ENCODE measurements at regions not wholly inside any gene's neighbourhood (a gene's known extent, or its start where the extent isn't known, plus 50 kb on each side); places are given as distances from the start of the nearest gene placed in this dataset.
"Not testable (repeated sequence)": the region's sequence is repeated elsewhere in the genome, so short reads cannot be mapped to it uniquely, and the experiment has no call there.

- BruUV-seq (replicated peaks) = no TSS peak
- Histone ChIP-seq H3K9me3 (ENCODE audit: low read length) (no peaks in the 10 kb centered on the region), H3K4me2 (ENCODE audit: low read length) (no peak overlapping the region), H3K9me2 (replicated peaks; ENCODE audit: low read length) (no peaks in the 10 kb centered on the region), H3K36me3 (ENCODE audit: low read depth, low read length) (no peaks in the 10 kb centered on the region), H3K27me3 (ENCODE audit: low read length) (no peaks in the 10 kb centered on the region), H3F3A (ENCODE audit: low read length, unreplicated experiment) (no peaks in the 10 kb centered on the region), H4K20me1 (ENCODE audit: low read length) (no peaks in the 10 kb centered on the region), H3K4me1 (ENCODE audit: insufficient read depth, low read length) (peaks cover 15% of the 10 kb centered on the region), H3K9ac (ENCODE audit: low read length) (no peak overlapping the region), H3K79me2 (ENCODE audit: low read length) (no peaks in the 10 kb centered on the region), H3K27ac (ENCODE audit: low read length) (no peak overlapping the region), H3K4me3 (ENCODE audit: low read length) (no peak overlapping the region), H2AFZ (ENCODE audit: low read length) (no peak overlapping the region)
- ChIA-PET CTCF (no interaction called here), POLR2A (ENCODE audit: unreplicated experiment) (no interaction called here)
- intact Hi-C loops (cut with micrococcal nuclease) = no loop called here
- ATAC-seq (no peak), DNase-seq (no peak)
- TF ChIP-seq EZH2 (IDR thresholded peaks at IDR 0.05; ENCODE audit: low read length, unreplicated experiment) (no peak), CTCF (conservative IDR thresholded peaks at IDR 0.05; ENCODE audit: low read depth, low read length) (no peak), EZH2phosphoT487 (IDR thresholded peaks at IDR 0.05; ENCODE audit: borderline replicate concordance, low read length) (no peak)
Measured at GRCh38 chr13:44833139-44833538, 156.1 kb downstream of the NUFIP1 start.

- Histone ChIP-seq H2AFZ (ENCODE audit: low read length) (no peak overlapping the region), H3K36me3 (ENCODE audit: low read depth, low read length) (no peaks in the 10 kb centered on the region), H3F3A (ENCODE audit: low read length, unreplicated experiment) (no peaks in the 10 kb centered on the region), H3K4me2 (ENCODE audit: low read length) (no peak overlapping the region), H3K4me3 (ENCODE audit: low read length) (no peak overlapping the region), H3K4me1 (ENCODE audit: insufficient read depth, low read length) (no peaks in the 10 kb centered on the region), H3K27me3 (ENCODE audit: low read length) (no peaks in the 10 kb centered on the region), H3K9me2 (replicated peaks; ENCODE audit: low read length) (no peaks in the 10 kb centered on the region), H3K79me2 (ENCODE audit: low read length) (no peaks in the 10 kb centered on the region), H3K9me3 (ENCODE audit: low read length) (no peaks in the 10 kb centered on the region), H3K27ac (ENCODE audit: low read length) (no peak overlapping the region), H4K20me1 (ENCODE audit: low read length) (no peaks in the 10 kb centered on the region), H3K9ac (ENCODE audit: low read length) (no peak overlapping the region)
- BruUV-seq (replicated peaks) = no TSS peak
- intact Hi-C loops (cut with micrococcal nuclease) = no loop called here
- ATAC-seq (no peak), DNase-seq (no peak)
- TF ChIP-seq CTCF (conservative IDR thresholded peaks at IDR 0.05; ENCODE audit: low read depth, low read length) (no peak), EZH2 (IDR thresholded peaks at IDR 0.05; ENCODE audit: low read length, unreplicated experiment) (no peak), EZH2phosphoT487 (IDR thresholded peaks at IDR 0.05; ENCODE audit: borderline replicate concordance, low read length) (no peak)
- CTCF ChIA-PET = no interaction called here
- POLR2A ChIA-PET (ENCODE audit: unreplicated experiment) = no interaction called here
Measured at GRCh38 chr13:44826591-44827350, 162.5 kb downstream of the NUFIP1 start.

GRCh38 chr13:44825953-44826352, 163.3 kb downstream of the NUFIP1 start:
- Histone ChIP-seq H3K4me2 (ENCODE audit: low read length) (no peak overlapping the region), H3F3A (ENCODE audit: low read length, unreplicated experiment) (no peaks in the 10 kb centered on the region), H3K9me3 (ENCODE audit: low read length) (no peaks in the 10 kb centered on the region), H3K4me1 (ENCODE audit: insufficient read depth, low read length) (no peaks in the 10 kb centered on the region), H3K79me2 (ENCODE audit: low read length) (no peaks in the 10 kb centered on the region), H3K36me3 (ENCODE audit: low read depth, low read length) (no peaks in the 10 kb centered on the region), H3K4me3 (ENCODE audit: low read length) (no peak overlapping the region), H3K27ac (ENCODE audit: low read length) (no peak overlapping the region), H3K9me2 (replicated peaks; ENCODE audit: low read length) (no peaks in the 10 kb centered on the region), H4K20me1 (ENCODE audit: low read length) (no peaks in the 10 kb centered on the region), H2AFZ (ENCODE audit: low read length) (no peak overlapping the region), H3K27me3 (ENCODE audit: low read length) (no peaks in the 10 kb centered on the region), H3K9ac (ENCODE audit: low read length) (no peak overlapping the region)
- no peak for ATAC-seq
- no peak for TF ChIP-seq EZH2phosphoT487 (IDR thresholded peaks at IDR 0.05; ENCODE audit: borderline replicate concordance, low read length)
- no peak for TF ChIP-seq EZH2 (IDR thresholded peaks at IDR 0.05; ENCODE audit: low read length, unreplicated experiment)
- TF ChIP-seq CTCF (conservative IDR thresholded peaks at IDR 0.05; ENCODE audit: low read depth, low read length) = no peak
- CTCF ChIA-PET = no interaction called here
- POLR2A ChIA-PET (ENCODE audit: unreplicated experiment) = no interaction called here
- intact Hi-C loops (cut with micrococcal nuclease) = no loop called here
- BruUV-seq (replicated peaks) = no TSS peak
- DNase-seq = no peak

- ATAC-seq; CTCF ChIA-PET; H3K79me2 ChIP-seq (ENCODE audit: low read length); H3K4me3 ChIP-seq (ENCODE audit: low read length); H3K9me2 ChIP-seq (replicated peaks; ENCODE audit: low read length); H3K9me3 ChIP-seq (ENCODE audit: low read length); H4K20me1 ChIP-seq (ENCODE audit: low read length); H2AFZ ChIP-seq (ENCODE audit: low read length); H3K9ac ChIP-seq (ENCODE audit: low read length); POLR2A ChIA-PET (ENCODE audit: unreplicated experiment); BruUV-seq (replicated peaks); DNase-seq; H3K36me3 ChIP-seq (ENCODE audit: low read depth, low read length); intact Hi-C loops (cut with micrococcal nuclease); H3K27ac ChIP-seq (ENCODE audit: low read length); H3K27me3 ChIP-seq (ENCODE audit: low read length); H3F3A ChIP-seq (ENCODE audit: low read length, unreplicated experiment); H3K4me2 ChIP-seq (ENCODE audit: low read length): not testable (repeated sequence)
- H3K4me1 ChIP-seq (ENCODE audit: insufficient read depth, low read length) = peaks cover 13% of the 10 kb centered on the region
Measured at GRCh38 chr13:44823555-44823954, 165.7 kb downstream of the NUFIP1 start.

All from PC-3 (cell line).